ENCODE measurements at regions not wholly inside any gene's neighbourhood (a gene's known extent, or its start where the extent isn't known, plus 50 kb on each side); places are given as distances from the start of the nearest gene placed in this dataset.

GRCh38 chr20:6504826-6505225 is 262.7 kb upstream of the BMP2 start:
- ATAC-seq (no peak), DNase-seq (ENCODE audit: low spot score in 2 of 2) (no peak)
- H3K27ac Mint-ChIP-seq: no peak overlapping the region
- H3K9me3 Mint-ChIP-seq: peaks cover 11 to 22% of the 10 kb centered on the region in 2 donors
- no peaks in the 10 kb centered on the region for H3K36me3 Mint-ChIP-seq

- Mint-ChIP-seq H3K27ac (no peak overlapping the region), H3K36me3 (no peaks in the 10 kb centered on the region), H3K9me3 (peaks cover 8 to 17% of the 10 kb centered on the region in 2 donors)
- ATAC-seq: no peak
- no peak for DNase-seq (ENCODE audit: low spot score in 2 of 2)
Measured at GRCh38 chr20:6504179-6504578, 263.3 kb upstream of the BMP2 start.

GRCh38 chr20:6502999-6503398 is 264.5 kb upstream of the BMP2 start:
- Mint-ChIP-seq H3K36me3 (no peaks in the 10 kb centered on the region), H3K27ac (no peak overlapping the region), H3K9me3 (peaks cover 8 to 23% of the 10 kb centered on the region in 2 donors)
- no peak for ATAC-seq
- DNase-seq (ENCODE audit: low spot score in 2 of 2): no peak

GRCh38 chr20:6502219-6502618 is 265.3 kb upstream of the BMP2 start:
- DNase-seq (ENCODE audit: low spot score in 2 of 2) (no peak), ATAC-seq (no peak)
- Mint-ChIP-seq H3K27ac (no peak overlapping the region), H3K36me3 (no peaks in the 10 kb centered on the region), H3K9me3 (peaks cover 6 to 20% of the 10 kb centered on the region in 2 donors)

GRCh38 chr20:6501061-6501460 is 266.4 kb upstream of the BMP2 start:
- H3K36me3 Mint-ChIP-seq: no peaks in the 10 kb centered on the region
- peaks cover 6 to 24% of the 10 kb centered on the region in 2 donors for H3K9me3 Mint-ChIP-seq
- no peak overlapping the region for H3K27ac Mint-ChIP-seq
- no peak for DNase-seq (ENCODE audit: low spot score in 2 of 2)
- no peak for ATAC-seq

- no peaks in the 10 kb centered on the region for H3K36me3 Mint-ChIP-seq
- no peak for ATAC-seq
- DNase-seq (ENCODE audit: low spot score in 2 of 2): no peak
- H3K27ac Mint-ChIP-seq: no peak overlapping the region
- peaks cover 6 to 20% of the 10 kb centered on the region in 2 donors for H3K9me3 Mint-ChIP-seq
Measured at GRCh38 chr20:6499566-6499965, 267.9 kb upstream of the BMP2 start.

GRCh38 chr20:6496874-6497273 is 270.6 kb upstream of the BMP2 start:
- DNase-seq (ENCODE audit: low spot score in 2 of 2): no peak
- Mint-ChIP-seq H3K9me3 (peaks cover 3 to 15% of the 10 kb centered on the region in 2 donors), H3K36me3 (no peaks in the 10 kb centered on the region), H3K27ac (no peak overlapping the region)
- no peak for ATAC-seq

GRCh38 chr20:6495907-6496306 is 271.6 kb upstream of the BMP2 start:
- no peak for ATAC-seq

GRCh38 chr20:6492271-6493055 is 275.0 kb upstream of the BMP2 start:
- Mint-ChIP-seq H3K9me3 (peaks cover 3 to 16% of the 10 kb centered on the region in 2 donors), H3K36me3 (no peaks in the 10 kb centered on the region), H3K27ac (no peak overlapping the region)
- no peak for ATAC-seq
- no peak for DNase-seq (ENCODE audit: low spot score in 2 of 2)

More at GRCh38 chr20:6495907-6496306, 271.6 kb upstream of the BMP2 start:
- no peak for DNase-seq (ENCODE audit: low spot score in 2 of 2)
- no peak overlapping the region for H3K27ac Mint-ChIP-seq
- H3K9me3 Mint-ChIP-seq: peaks cover 3 to 13% of the 10 kb centered on the region in 2 donors
- no peaks in the 10 kb centered on the region for H3K36me3 Mint-ChIP-seq

- ATAC-seq (no peak), DNase-seq (ENCODE audit: low spot score in 2 of 2) (no peak)
- Mint-ChIP-seq H3K9me3 (peaks cover 0 to 12% of the 10 kb centered on the region in 2 donors), H3K27ac (no peak overlapping the region), H3K36me3 (no peaks in the 10 kb centered on the region)
Measured at GRCh38 chr20:6490849-6491248, 276.6 kb upstream of the BMP2 start.

- DNase-seq (ENCODE audit: low spot score in 2 of 2): no peak
- ATAC-seq: no peak
- H3K36me3 Mint-ChIP-seq: no peaks in the 10 kb centered on the region
- peaks cover 0 to 13% of the 10 kb centered on the region in 2 donors for H3K9me3 Mint-ChIP-seq
- no peak overlapping the region for H3K27ac Mint-ChIP-seq
Measured at GRCh38 chr20:6489361-6490171, 277.9 kb upstream of the BMP2 start.

GRCh38 chr20:6485351-6485750 is 282.1 kb upstream of the BMP2 start:
- H3K36me3 Mint-ChIP-seq: no peaks in the 10 kb centered on the region
- DNase-seq (ENCODE audit: low spot score in 2 of 2) (no peak), ATAC-seq (no peak)
- no peak overlapping the region for H3K27ac Mint-ChIP-seq
- H3K9me3 Mint-ChIP-seq: peaks cover 4 to 13% of the 10 kb centered on the region in 2 donors

GRCh38 chr20:6483727-6484126 is 283.8 kb upstream of the BMP2 start:
- no peak for DNase-seq (ENCODE audit: low spot score in 2 of 2)
- Mint-ChIP-seq H3K9me3 (peaks cover 4 to 5% of the 10 kb centered on the region in 2 donors), H3K27ac (no peak overlapping the region), H3K36me3 (no peaks in the 10 kb centered on the region)
- ATAC-seq: no peak

GRCh38 chr20:6482486-6482885 is 285.0 kb upstream of the BMP2 start:
- Mint-ChIP-seq H3K36me3 (no peaks in the 10 kb centered on the region), H3K9me3 (peaks cover 4 to 5% of the 10 kb centered on the region in 2 donors), H3K27ac (no peak overlapping the region)
- ATAC-seq (no peak), DNase-seq (ENCODE audit: low spot score in 2 of 2) (no peak)

GRCh38 chr20:6480328-6481200 is 286.9 kb upstream of the BMP2 start:
- H3K27ac Mint-ChIP-seq: no peak overlapping the region
- peaks cover 0 to 4% of the 10 kb centered on the region in 2 donors for H3K9me3 Mint-ChIP-seq
- DNase-seq (ENCODE audit: low spot score in 2 of 2) (no peak), ATAC-seq (no peak)
- no peaks in the 10 kb centered on the region for H3K36me3 Mint-ChIP-seq

GRCh38 chr20:6473197-6473596 is 294.3 kb upstream of the BMP2 start:
- DNase-seq (ENCODE audit: low spot score in 2 of 2) (no peak), ATAC-seq (no peak)
- Mint-ChIP-seq H3K27ac (no peak overlapping the region), H3K36me3 (no peaks in the 10 kb centered on the region), H3K9me3 (peaks cover 0 to 6% of the 10 kb centered on the region in 2 donors)

- DNase-seq (ENCODE audit: low spot score in 2 of 2): no peak
- ATAC-seq: no peak
- no peaks in the 10 kb centered on the region for H3K36me3 Mint-ChIP-seq
- H3K27ac Mint-ChIP-seq: no peak overlapping the region
- H3K9me3 Mint-ChIP-seq: peaks cover 0 to 6% of the 10 kb centered on the region in 2 donors
Measured at GRCh38 chr20:6471871-6472270, 295.6 kb upstream of the BMP2 start.
